GM18861 (cell line): ENCODE measurements at regions not wholly inside any gene's neighbourhood (a gene's known extent, or its start where the extent isn't known, plus 50 kb on each side); places are given as distances from the start of the nearest gene placed in this dataset.
"Not testable (repeated sequence)": the region's sequence is repeated elsewhere in the genome, so short reads cannot be mapped to it uniquely, and the experiment has no call there.

Experiments used
- ATAC-seq: cut with Tn5 transposase; IDR thresholded peaks from one replicate; pipeline ENCODE4 v1.9.1; 2021; ENCODE audit not compliant: unreplicated experiment

DNA sequence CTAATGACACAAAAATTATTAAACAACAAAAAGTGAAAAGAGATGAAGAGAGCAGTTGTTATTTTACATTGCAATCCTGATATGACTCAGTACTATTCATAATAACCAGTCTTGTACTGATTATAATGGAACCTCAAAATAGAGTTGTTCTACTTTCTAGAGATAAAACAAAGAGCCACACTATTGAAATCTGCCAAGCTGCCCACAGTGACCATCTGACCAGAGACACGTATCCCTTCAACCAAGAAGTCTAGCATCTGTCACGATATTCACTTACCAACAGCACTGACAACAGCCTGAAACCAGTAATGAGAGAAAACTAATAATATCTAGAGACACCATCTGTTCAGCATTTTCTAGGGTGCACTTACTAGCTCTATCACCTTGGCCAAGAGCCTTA is 466.7 kb downstream of the NKX6-1 start:
- ATAC-seq = peak; percentile 89

DNA sequence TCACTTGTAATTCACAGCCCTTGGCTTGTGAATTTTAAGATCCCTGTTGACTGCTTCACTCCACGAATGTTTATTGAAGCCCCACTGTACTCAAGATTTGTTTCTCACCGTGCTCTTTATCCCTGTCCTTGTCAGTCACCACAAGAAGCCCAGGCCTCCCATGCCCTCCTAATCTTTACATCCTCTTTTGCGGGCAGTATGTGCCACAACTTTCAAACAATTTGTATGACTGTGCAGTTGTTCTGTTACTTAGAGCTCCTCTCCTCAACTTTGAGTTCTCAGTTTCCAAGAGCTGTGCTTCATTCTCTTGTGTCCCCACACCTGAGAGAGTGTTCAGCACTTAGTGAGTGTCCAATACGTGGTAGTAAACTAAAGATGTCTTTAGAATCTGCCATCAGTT is 467.7 kb downstream of the NKX6-1 start:
- ATAC-seq = no peak

DNA sequence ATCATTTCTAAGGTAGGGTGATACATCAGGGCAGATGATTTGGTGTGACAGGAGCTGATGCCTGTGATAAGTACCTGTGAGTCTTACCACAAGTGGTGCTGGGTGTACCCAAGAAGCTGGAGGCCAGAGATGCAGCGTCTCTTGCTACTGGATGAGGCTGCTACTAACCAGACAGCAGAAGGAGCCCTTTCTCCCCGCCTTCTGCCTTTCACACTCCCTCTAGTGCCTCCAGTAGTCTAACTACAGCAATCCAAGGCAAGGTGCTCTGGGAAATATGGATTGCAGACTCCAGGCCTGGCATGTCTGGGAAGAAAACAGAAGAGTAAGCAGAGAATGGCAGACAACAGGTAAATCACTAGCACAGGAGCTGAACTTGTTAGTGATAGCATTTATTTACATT is 470.8 kb downstream of the NKX6-1 start:
- ATAC-seq = no peak

DNA sequence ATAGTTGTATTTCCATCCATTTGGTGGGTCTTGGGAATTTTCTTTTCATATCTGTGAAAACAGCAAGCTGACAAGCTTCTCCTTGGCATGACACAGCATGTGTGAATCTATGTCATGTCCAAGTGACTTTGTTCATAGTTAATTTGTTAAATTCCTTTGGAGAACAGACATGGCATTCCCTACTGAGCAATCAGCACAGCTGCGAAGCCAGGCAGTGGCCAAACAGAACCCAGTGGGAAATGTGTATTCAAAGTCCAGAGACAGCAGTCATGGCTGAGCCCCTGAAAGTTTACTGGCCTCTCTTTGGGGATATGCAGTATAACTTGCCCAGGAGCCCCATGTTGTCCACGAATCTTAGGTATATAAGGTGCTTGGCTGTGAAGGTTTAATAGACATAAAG is 474.7 kb downstream of the NKX6-1 start:
- ATAC-seq = no peak

DNA sequence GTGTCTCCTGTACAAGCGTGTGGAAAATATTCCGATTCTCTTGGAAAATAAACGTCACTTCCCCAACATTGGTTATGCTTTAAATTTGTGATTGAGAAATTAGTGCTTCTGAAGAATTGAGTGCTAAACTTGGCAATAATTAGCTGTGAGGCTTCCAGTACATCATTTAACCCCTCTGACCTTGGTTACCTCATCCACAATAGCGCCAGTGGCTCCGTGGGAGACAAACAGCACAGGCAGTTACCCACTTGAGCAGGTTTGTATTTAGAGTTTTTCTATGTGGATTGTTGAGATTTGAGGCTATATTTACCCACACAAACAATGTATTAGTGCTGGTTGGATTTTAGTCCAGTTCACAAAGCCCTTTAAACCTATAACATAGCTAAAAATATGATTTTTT is 476.5 kb downstream of the NKX6-1 start:
- ATAC-seq = no peak

DNA sequence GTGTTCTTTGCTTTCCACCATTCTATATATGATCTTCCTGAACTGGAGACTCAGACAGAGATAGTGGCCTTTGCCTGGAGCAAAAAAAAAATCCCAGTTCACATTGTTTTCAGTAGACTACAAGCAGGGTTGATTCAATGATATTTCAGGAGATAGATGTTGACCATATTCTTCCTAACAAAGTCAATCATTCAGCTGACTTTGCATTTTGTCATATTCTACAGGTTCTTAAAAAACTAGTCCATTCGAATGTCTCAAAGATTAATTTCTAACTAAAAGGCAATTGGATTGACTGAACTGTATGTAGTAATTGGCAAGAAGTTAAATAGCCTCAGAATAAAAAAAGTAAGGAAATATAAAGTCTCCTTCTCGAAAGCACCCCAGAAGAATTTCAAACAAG is 479.5 kb downstream of the NKX6-1 start:
- ATAC-seq = no peak

DNA sequence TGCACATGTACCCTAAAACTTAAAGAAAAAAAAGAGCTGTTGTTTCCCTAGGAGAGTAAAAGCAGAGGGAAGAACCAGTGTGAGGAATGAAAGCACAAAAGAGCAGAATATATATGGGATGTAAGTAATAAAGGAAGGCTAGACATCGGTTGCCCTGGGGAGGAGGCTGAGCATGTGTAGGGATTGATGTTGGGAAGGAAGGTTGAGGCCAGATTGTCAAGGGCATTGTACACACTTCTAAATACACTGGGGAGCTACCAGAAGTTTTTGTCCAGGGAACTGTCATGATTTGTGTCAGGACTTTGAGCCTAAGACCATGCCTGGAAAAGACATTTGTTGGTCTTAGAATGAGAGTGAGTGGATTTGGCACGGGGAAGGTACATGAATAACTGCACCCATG is 467.1 kb downstream of the GPAT3 start:
- ATAC-seq = no peak

DNA sequence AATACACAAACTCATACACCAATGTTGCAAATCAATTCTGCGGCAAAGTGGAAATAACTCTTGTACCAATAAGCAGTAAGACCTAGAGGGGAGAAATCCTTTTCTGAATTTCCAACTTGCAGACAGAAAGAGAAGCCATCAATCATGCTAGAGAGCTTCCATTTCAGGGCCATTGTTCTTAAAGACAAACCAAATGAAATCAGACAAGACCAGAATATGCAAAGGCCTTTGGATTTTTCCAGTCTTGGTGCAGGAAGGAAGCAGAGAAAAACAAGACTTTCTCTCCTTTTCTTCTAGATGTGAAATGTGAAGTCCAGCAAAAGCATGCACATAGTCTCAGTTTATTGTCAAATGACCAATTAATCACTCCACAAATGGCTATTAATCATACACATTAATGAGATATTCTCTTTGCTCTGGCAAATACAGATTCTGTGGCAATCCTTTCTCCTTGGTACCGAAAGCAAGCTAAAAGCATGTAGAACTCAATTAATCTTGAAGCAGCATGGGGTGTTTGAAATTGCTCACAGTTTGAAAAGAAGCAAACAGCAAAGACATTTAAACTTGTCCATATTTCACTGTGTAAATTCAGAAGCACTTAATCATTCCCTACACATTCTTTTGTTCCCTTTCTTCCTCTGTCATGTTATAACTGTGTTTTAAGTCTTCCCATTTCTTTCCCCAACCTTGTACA is 466.1 kb downstream of the GPAT3 start:
- ATAC-seq = no peak

DNA sequence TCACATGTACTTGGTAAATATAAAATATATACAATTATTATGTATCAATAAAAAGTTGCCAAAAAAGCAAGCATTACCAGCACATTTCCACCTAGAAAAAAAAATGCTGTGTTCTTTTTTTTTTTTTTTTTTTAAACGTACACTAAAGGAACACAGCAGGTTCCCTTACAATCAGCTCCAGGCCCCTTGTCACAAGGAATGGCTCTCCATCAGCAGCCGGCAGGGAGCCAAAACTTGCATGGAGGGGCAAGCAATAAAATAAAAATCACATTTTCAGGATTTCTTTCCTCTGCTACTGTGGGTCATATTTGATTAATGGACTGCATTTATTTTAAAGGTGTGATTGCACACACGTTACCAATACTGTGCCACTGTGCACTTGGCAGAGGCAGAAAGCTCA is 460.3 kb downstream of the GPAT3 start:
- no peak for ATAC-seq

DNA sequence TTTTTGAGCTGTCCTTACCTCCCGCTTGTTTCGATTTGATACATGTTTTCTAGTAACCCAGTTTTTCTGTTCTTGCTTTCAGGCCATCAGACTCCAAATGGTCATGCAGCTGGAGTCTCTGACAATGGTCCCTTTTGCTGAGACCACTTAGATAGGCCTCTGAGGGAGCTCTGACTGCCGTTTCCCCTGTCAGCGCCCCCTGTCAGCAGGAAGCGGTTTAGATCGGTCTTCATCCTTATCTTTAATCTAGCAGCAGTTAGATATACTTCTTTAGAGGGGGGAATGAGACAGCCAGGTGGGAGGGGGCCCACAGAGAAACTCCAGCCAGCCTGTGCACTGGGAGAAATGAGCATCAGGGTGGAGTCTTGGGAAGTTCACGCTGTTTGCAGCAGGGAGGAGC is 457.9 kb downstream of the GPAT3 start:
- ATAC-seq = no peak

DNA sequence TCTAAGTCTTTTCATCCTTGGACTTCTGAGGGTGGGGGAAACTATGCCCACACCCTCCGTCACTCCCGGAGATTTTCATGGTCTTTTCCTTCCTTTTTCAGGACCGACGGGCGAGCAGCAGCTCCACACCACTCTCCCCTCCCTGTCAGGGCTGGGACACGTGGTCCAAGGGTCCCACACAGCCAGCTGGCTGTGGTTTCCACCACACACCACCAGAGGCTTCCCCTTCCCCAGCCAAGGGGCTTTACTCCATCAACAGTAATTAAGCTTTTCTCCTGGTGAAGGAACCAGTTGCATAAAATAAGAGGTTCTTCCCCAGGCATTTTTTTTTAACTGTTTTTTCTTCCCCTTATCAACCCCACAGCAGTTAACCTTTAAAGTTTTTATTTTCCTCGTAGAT is 453.9 kb downstream of the GPAT3 start:
- ATAC-seq = no peak

DNA sequence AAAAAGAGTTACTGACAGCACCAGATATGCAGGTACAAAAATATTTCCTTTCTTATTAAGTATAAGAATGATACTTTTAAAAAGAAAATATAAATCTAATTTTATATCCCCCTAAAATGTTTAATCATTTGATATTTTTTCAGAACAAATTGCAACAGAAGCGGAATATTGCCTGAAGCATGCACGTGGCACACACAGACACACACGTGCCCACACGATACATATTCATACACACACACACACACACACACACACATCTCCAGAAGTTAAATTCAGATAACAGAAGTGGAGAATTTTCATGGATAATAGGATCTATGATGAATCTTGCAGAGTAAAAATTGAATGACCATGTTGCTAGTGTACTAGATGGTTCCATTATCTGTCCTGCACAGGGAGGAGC is 445.2 kb downstream of the GPAT3 start:
- no peak for ATAC-seq

DNA sequence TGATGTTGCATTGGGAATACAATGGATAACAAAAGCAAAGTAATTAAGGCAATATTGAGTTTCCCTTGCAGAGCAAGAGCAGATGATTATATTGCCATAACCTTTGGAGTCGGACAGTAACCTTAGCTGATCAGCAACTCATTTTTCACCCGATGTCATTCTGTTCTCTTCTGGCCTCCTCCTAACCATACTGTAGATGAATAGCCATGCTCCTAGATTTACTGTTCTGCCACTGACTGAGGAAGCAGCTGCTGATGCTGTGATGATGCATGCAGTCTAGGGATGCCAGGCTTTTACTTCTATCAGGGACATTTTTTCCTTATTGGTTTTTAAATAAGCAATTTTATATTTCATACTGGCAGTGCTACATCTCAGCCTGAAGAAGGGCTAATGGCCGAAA is 443.9 kb downstream of the GPAT3 start:
- no peak for ATAC-seq

DNA sequence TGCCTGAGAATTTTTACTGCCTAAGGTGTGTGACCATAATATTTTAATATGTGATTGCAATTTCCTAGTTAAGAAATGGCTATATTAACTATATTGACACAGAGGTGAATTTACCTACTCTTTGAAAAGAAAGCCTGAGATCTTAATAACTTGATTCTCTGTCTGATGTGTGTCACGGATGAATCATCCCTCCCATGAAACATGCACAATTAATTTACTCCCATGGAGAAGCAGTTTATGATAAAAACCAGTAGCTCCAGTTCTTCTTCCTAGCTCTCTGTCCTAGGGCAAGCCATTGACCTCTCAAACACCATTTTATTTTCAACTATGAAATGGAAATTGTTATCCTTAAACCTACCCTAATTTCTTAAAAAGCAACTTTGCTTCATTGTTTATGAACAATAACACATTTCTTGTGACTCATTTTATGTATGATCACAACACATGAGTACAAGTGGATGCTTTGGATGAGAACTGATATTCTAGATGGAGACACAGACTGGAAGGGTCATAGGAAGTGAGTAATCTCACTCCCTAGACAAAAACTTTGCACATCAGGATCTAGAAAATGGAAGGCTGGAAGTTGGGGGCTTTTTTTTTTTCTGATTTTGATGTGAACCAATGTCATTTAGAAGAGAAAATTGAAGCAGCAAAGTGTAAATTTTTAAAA is 438.3 kb downstream of the GPAT3 start:
- ATAC-seq = no peak

DNA sequence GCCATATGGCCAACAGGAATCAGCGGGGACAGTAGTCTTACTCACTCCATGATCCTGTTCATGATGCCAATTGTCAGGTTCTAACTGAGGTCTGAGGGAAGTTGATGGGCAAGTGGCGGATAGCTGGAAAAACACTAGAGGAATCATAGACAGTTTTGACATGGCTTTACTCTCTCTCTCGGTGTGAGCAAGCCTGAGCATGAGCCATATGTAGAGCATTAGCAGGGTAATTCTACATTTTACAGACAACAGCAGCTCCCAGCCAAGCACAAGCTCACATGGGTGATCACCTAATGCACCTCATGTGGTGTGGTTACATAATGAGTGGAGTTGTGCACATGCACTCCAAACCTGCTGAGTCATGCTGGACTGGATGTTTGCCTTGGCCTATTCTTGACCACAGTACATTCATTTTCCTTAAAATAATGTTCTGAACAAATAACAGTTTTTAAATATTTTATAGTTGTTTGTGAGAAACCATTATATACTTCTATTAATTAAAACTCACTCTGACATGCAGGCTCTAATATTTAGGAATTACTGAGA is 429.2 kb downstream of the GPAT3 start:
- no peak for ATAC-seq

DNA sequence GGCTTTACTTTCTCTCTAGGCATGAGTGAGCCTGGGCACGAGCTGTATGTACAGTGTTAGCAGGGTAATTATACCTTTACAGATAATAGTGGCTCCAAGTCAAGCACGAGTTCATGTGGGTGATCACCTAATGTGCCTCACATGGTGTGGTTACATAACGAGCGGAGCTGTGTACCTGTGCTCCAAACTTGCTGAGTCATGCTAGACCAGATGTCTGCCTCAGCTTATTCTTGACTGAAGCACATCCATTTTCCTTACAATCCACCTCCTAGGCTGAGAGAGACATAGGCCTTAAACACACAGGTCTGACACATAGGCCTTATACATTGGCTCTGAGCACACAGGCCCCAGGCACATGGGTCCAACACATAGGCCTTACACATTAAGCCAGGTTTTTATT is 426.6 kb downstream of the GPAT3 start:
- ATAC-seq = no peak

DNA sequence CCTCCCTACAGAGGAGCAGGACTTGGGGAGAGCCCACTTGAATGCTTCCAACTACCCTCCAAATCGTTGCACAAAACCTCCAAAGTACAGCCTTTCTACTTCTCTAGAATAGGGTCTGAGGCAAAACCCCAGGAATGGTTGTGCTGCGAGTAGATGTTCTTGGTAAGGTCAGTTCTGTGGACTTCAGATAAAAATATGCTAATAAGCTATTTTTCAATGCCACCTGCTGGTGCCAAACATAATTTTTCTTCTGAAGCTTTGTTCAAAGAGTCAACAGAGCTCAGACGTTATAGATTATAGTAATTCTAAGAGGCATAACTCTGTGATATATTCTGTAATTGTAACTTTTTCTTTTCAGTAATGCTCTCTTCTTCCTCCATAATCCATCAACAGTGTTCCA is 425.7 kb downstream of the GPAT3 start:
- no peak for ATAC-seq

DNA sequence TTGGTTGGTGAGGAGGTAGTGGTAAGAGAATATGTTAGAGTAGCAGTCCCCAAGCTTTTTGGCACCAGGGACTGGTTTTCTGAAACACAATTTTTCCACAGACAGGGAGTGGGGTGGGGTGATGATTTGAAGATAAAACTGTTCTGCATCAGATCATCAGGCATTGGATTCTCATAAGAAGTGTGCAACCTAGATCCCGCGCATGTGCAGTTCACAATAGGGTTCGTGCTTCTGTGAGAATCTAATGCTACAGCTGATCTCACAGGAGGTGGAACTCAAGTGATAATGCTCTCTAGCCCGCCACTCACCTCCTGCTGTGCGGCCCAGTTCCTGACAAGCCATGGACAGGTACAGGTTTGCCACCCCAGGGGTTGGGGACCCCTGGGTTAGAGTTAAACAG is 423.3 kb downstream of the GPAT3 start:
- no peak for ATAC-seq

DNA sequence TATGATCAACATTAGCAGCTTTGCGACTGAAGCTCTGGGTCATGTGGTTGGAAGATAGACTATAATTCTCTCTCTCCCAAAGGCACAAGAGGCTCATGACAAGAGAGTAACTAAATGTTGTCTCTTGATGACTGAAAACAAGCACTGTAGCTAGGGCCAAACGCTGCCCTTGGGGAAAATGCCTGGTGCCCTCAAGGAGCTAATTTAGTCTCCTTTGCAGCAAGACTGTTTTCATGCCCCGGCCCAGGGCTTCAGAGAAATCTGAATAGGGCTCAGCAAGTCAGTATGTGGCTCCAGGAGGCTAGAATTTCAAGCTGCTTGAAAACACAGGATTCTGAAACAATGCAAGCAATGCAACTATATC is 411.9 kb downstream of the GPAT3 start:
- ATAC-seq = no peak

DNA sequence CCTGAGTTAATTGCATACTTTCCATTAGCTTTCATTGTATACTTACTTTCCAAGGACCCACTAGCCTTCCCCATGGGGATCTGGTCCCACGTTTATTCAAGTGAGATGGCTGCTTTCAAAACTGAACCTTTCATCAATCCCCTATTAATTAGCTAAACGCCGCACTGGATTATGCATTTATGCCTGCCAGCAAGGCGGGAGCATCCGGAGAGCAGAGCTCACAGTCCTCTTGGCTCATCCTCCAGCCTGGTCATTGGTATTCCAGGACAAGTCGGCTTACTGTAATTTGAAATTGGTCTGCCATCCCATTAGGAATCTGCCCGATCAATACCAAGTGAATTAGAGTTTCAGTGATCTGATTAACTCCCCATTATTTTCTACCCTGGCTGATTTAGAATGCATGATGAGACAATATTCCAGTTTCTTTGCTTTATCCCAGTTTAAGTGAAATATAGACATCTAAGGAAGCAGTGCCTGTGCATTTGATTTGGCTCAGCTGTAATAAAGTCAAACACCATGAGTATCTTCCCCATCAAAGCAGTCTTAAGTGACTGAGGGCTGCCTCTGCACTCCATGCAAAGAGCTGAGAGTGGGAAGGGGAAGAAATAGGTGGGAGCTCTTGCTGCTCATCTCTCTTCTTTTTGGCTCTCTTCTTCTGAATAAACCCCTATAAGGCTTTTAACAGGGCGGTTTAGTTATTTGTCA is 411.4 kb downstream of the GPAT3 start:
- ATAC-seq = no peak

DNA sequence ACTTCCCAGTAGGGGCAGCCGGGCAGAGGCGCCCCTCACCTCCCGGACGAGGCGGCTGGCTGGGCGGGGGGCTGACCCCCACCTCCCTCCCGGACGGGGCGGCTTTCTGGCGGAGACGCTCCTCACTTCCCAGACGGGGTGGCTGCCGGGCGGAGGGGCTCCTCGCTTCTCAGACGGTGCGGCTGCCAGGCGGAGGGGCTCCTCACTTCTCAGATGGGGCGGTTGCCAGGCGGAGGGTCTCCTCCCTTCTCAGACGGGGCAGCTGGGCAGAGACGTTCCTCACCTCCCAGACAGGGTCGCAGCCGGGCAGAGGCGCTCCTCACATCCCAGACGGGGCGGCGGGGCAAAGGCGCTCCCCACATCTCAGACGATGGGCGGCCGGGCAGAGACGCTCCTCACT is 407.8 kb downstream of the GPAT3 start:
- not testable (repeated sequence) for ATAC-seq

DNA sequence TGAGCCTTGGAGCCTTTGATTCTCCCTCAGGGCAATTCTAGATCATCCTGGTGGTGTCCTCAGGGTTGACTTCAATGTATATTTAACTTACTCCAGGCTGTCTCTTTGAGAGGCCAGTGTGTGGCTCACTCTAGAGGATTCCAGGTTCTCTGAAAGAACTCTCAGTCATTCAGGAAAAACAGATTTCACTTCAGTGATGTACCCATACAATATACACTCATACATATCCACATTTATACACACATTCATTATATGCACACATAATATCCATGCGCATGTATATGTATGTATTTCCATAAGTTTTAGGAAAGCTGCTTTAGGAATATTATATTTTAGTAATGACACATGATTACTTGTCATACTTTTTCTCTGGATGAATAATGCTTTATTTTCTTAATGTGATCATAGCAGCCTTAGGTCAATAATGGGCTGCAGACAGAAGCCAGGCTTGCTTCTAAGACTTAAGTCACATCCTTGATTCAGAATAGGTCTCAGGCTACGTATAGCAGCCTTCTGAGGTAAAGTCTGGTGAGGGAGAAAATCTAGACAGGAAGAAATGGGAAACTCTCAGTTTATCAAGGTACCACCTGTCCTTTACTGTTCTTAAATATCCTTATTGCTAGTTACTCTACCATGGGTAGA is 397.0 kb downstream of the GPAT3 start:
- ATAC-seq = no peak
